SK-N-SH (cell line): ENCODE measurements at regions not wholly inside any gene's neighbourhood (a gene's known extent, or its start where the extent isn't known, plus 50 kb on each side); places are given as distances from the start of the nearest gene placed in this dataset.

ENCODE experiments used
- CTCF ChIA-PET: fragments of 300-600, 350-600 bp; formaldehyde crosslinking; extraction: SDS; loops from one replicate; lab custom pipeline; 2021; lab: Yijun Ruan, JAX
- POLR2A ChIA-PET: fragments of 350-600 bp; sonication (Branson Sonifier 250); formaldehyde crosslinking; extraction: SDS; loops from one replicate; lab custom pipeline; 2020; ENCODE audit warnings: antibody characterized with exemption, inconsistent platforms; lab: Yijun Ruan, JAX
- DNase-seq: peaks from one replicate; pipeline ENCODE4 v3.0.0; 2012
- H2AFZ ChIP-seq: fragments of 200-600 bp; sonication (generic); 2 replicates; pipeline ENCODE4 v1.8.1; 2016; ENCODE audit warnings: antibody characterized with exemption, mild to moderate bottlenecking, low read depth
- H3F3A ChIP-seq: fragments of 200-600 bp; sonication (generic); replicated peaks from 2 replicates; pipeline ENCODE3; 2016; ENCODE audit warnings: antibody characterized with exemption, mild to moderate bottlenecking; ENCODE audit not compliant: insufficient read depth
- H3K27ac ChIP-seq, 2 experiments: fragments of 200-500 bp in 1 of 2; fragments of 200-600 bp in 1 of 2; sonication (Bioruptor generic) in 1 of 2; sonication (generic), shearing (Covaris generic) in 1 of 2; 2 replicates each; pipeline versions ENCODE4 v1.5.1 to v1.6.1; 2014 to 2016; ENCODE audit warnings: low read depth in 2 of 2, inconsistent platforms in 1 of 2, low read length in 1 of 2, mild to moderate bottlenecking in 1 of 2, mixed read lengths in 1 of 2
- H3K27me3 ChIP-seq: fragments of 200-600 bp; sonication (generic), shearing (Covaris generic); 2 replicates; pipeline ENCODE4 v1.6.1; 2016; ENCODE audit warnings: mixed run types; ENCODE audit not compliant: insufficient read depth
- H3K36me3 ChIP-seq, 2 experiments: fragments of 200-500 bp in 1 of 2; fragments of 200-600 bp in 1 of 2; sonication (Bioruptor generic) in 1 of 2; sonication (generic) in 1 of 2; replicated peaks in 1 of 2; 2 replicates each; pipeline versions ENCODE3 to v1.5.1; 2014 to 2016; ENCODE audit warnings: low read length in 1 of 2, mild to moderate bottlenecking in 1 of 2; ENCODE audit not compliant: insufficient read depth in 2 of 2, control insufficient read depth in 1 of 2
- H3K4me1 ChIP-seq, 2 experiments: fragments of 200-500 bp in 1 of 2; fragments of 200-600 bp in 1 of 2; sonication (Bioruptor generic) in 1 of 2; sonication (generic), shearing (Covaris generic) in 1 of 2; 2 replicates each; pipeline versions ENCODE4 v1.5.1 to v1.6.1; 2014 to 2016; ENCODE audit warnings: low read depth in 1 of 2, low read length in 1 of 2, mixed run types in 1 of 2; ENCODE audit not compliant: insufficient read depth in 2 of 2, control insufficient read depth in 1 of 2
- H3K4me2 ChIP-seq: fragments of 200-600 bp; sonication (generic), shearing (Covaris generic); 2 replicates; pipeline ENCODE4 v1.6.1; 2017; ENCODE audit warnings: mixed run types
- H3K4me3 ChIP-seq, 2 experiments: fragments of 200-500 bp in 1 of 2; fragments of 200-600 bp in 1 of 2; sonication (Bioruptor generic) in 1 of 2; sonication (generic), shearing (Covaris generic) in 1 of 2; 2 replicates each; pipeline versions ENCODE4 v1.5.1 to v1.8.1; 2014 to 2016; ENCODE audit warnings: low read depth in 2 of 2, inconsistent platforms in 1 of 2, low read length in 1 of 2, mild to moderate bottlenecking in 1 of 2, mixed read lengths in 1 of 2, moderate library complexity in 1 of 2
- H3K79me2 ChIP-seq: fragments of 200-600 bp; sonication (generic); 2 replicates; pipeline ENCODE4 v1.8.1; 2017; ENCODE audit warnings: mild to moderate bottlenecking; ENCODE audit not compliant: insufficient read depth
- H3K9ac ChIP-seq: fragments of 200-600 bp; sonication (generic); 2 replicates; pipeline ENCODE4 v1.6.1; 2017; ENCODE audit warnings: mixed run types
- H3K9me2 ChIP-seq: fragments of 200-600 bp; sonication (generic); 2 replicates; pipeline ENCODE4 v1.6.1; 2017; ENCODE audit warnings: mixed run types
- H3K9me3 ChIP-seq: fragments of 200-600 bp; sonication (generic); 2 replicates; pipeline ENCODE4 v1.6.1; 2017; ENCODE audit warnings: mixed run types, mild to moderate bottlenecking, moderate library complexity
- H4K20me1 ChIP-seq: fragments of 200-600 bp; sonication (generic); 2 replicates; pipeline ENCODE4 v1.6.1; 2017; ENCODE audit warnings: mild to moderate bottlenecking, mixed run types; ENCODE audit not compliant: insufficient read depth
- CHD2 ChIP-seq: fragments of 150-350 bp; IDR thresholded peaks from 2 replicates; pipeline ENCODE4 v1.6.1; 2018; ENCODE audit warnings: low read length; ENCODE audit not compliant: partially characterized antibody
- CTCF ChIP-seq: fragments of 200-600 bp; sonication (generic); IDR thresholded peaks from 2 replicates; pipeline ENCODE4 v1.6.1; 2017; ENCODE audit warnings: antibody characterized with exemption, mild to moderate bottlenecking, moderate library complexity
- ELF1 ChIP-seq: IDR thresholded peaks from 2 replicates; pipeline ENCODE4 v1.4.0; 2012
- EZH2phosphoT487 ChIP-seq: fragments of 200-600 bp; sonication (generic); IDR thresholded peaks from 2 replicates; pipeline ENCODE4 v1.6.1; 2017; ENCODE audit warnings: low read depth, mixed run types, mild to moderate bottlenecking, antibody characterized with exemption, moderate library complexity, borderline replicate concordance
- FOSL2 ChIP-seq: IDR thresholded peaks from 2 replicates; pipeline ENCODE4 v1.4.0; 2012; ENCODE audit warnings: low read depth, mild to moderate bottlenecking, moderate library complexity, borderline replicate concordance
- MAX ChIP-seq: IDR thresholded peaks from 2 replicates; pipeline ENCODE4 v1.4.0; 2012; ENCODE audit warnings: low read depth
- NFIC ChIP-seq: IDR thresholded peaks from 2 replicates; pipeline ENCODE4 v1.4.0; 2012; ENCODE audit warnings: borderline replicate concordance
- NRF1 ChIP-seq: IDR thresholded peaks from 2 replicates; pipeline ENCODE4 v1.6.1; 2012; ENCODE audit warnings: low read depth, mild to moderate bottlenecking, low read length
- POLR2AphosphoS5 ChIP-seq: IDR thresholded peaks from 2 replicates; pipeline ENCODE4 v1.6.1; 2012; ENCODE audit warnings: low read depth, low read length
- REST ChIP-seq: IDR thresholded peaks from 2 replicates; pipeline ENCODE4 v1.6.1; 2012; ENCODE audit warnings: mild to moderate bottlenecking, low read depth, low read length, moderate library complexity
- RFX5 ChIP-seq: IDR thresholded peaks from 2 replicates; pipeline ENCODE4 v1.6.1; 2012; ENCODE audit warnings: mild to moderate bottlenecking, improper control_type of control experiment, low read length
- TCF12 ChIP-seq: IDR thresholded peaks from 2 replicates; pipeline ENCODE4 v1.4.0; 2012
- USF1 ChIP-seq: IDR thresholded peaks from 2 replicates; pipeline ENCODE4 v1.4.0; 2012; ENCODE audit warnings: low read depth, borderline replicate concordance
- WGBS: methylation state at CpG from one replicate; pipeline ENCODE4 v1.1.6; 2017; ENCODE audit warnings: low lambda C conversion rate; 5-methylcytosine and 5-hydroxymethylcytosine counted together

GRCh38 chr7:46716926-46717325 is 795.9 kb upstream of the IGFBP3 start:
- H3K9me3 ChIP-seq: no peaks in the 10 kb centered on the region
- H3K9me2 ChIP-seq: no peaks in the 10 kb centered on the region
- no peaks in the 10 kb centered on the region for H3K27me3 ChIP-seq
- no peaks in the 10 kb centered on the region for H3K79me2 ChIP-seq
- TF ChIP-seq RFX5 (no peak), POLR2AphosphoS5 (no peak), ELF1 (no peak), MAX (no peak), EZH2phosphoT487 (no peak), CTCF (no peak), REST (no peak), CHD2 (no peak), USF1 (peak; percentile 21; the same call in 1 of the 2 replicates)
- TF ChIP-seq, all 33 proteins: peak for 1
- no peaks in the 10 kb centered on the region for H3F3A ChIP-seq
- H2AFZ ChIP-seq: no peak overlapping the region
- no peaks in the 10 kb centered on the region; a peak in 1 of 4 replicates for H3K4me1 ChIP-seq
- no peak for DNase-seq
- no peak overlapping the region for H3K9ac ChIP-seq
- H3K36me3 ChIP-seq: no peaks in the 10 kb centered on the region
- CTCF ChIA-PET: no interaction called here
- no peak overlapping the region for H3K4me3 ChIP-seq
- no peak overlapping the region for H3K27ac ChIP-seq
- POLR2A ChIA-PET: no interaction called here
- 93% methylated on average over 1 of the region's 1 CpG for WGBS
- no peak overlapping the region for H3K4me2 ChIP-seq
- H4K20me1 ChIP-seq: no peaks in the 10 kb centered on the region

GRCh38 chr7:46715579-46715978 is 794.5 kb upstream of the IGFBP3 start:
- ChIA-PET POLR2A (no interaction called here), CTCF (no interaction called here)
- H2AFZ ChIP-seq: no peak overlapping the region
- DNase-seq: no peak
- 77% methylated on average over 1 of the region's 1 CpG for WGBS
- H3K36me3 ChIP-seq: no peaks in the 10 kb centered on the region
- no peak overlapping the region for H3K27ac ChIP-seq
- H3K9ac ChIP-seq: no peak overlapping the region
- H3K4me2 ChIP-seq: no peak overlapping the region
- no peaks in the 10 kb centered on the region for H3K79me2 ChIP-seq
- H3K9me3 ChIP-seq: no peaks in the 10 kb centered on the region
- H4K20me1 ChIP-seq: no peaks in the 10 kb centered on the region
- H3K4me1 ChIP-seq: no peaks in the 10 kb centered on the region; a peak in 1 of 4 replicates
- no peak overlapping the region for H3K4me3 ChIP-seq
- H3K9me2 ChIP-seq: no peaks in the 10 kb centered on the region
- H3K27me3 ChIP-seq: no peaks in the 10 kb centered on the region
- H3F3A ChIP-seq: no peaks in the 10 kb centered on the region
- TF ChIP-seq TCF12: no peak
- no peak for TF ChIP-seq NFIC
- no peak for TF ChIP-seq FOSL2
- TF ChIP-seq NRF1: no peak
